Stimulated activated CD4-positive, alpha-beta T cell treated with anti-CD3 and anti-CD28 coated beads, Interleukin-15, amount 100 ng/mL, for 1 hour (primary cell): ENCODE measurements at regions not wholly inside any gene's neighbourhood (a gene's known extent, or its start where the extent isn't known, plus 50 kb on each side); places are given as distances from the start of the nearest gene placed in this dataset.

Experiments used
- DNase-seq, 2 donors: peaks; one replicate each; pipeline ENCODE4 v3.0.0-alpha.2; 2020; ENCODE audit warnings: low read depth in 1 of 2, low spot score in 1 of 2

GRCh38 chr18:67241299-67241698, 275.2 kb downstream of the DSEL start:
- no peak for DNase-seq

DNA sequence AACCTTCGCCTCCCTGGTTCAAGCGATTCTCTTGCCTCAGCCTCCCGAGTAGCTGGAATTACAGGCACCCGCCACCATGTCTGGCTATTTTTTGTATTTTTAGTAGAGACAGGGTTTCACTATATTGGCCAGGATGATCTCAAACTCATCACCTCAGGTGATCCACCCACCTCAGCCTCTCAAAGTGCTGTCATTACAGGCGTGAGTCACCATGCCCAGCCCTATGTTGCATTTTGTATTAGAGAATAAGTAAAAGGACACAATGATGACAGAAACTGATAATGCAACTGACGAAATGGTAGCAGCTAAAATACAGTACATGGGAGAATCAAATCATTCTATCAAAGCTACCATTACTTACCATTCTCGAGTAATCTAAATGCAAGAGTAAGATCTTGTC, 276.7 kb downstream of the DSEL start:
- no peak for DNase-seq

DNA sequence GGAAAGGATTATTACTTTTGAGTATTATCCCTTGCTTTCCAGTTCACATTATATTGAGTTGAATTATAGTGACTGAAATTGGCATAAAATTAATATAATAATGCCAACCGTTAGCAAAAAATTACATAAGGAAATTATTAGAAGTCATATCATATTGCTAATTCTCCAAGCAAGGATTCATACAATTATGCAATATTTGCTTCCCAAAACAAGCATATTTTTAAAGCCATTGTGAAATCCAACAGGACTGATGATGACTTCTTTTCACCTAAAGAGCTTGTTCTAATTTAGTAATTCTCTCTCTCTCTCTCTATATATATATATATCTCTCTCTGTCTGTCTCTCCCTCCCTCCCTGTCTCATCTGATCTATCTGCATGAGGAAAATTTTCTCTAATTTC, 283.5 kb downstream of the DSEL start:
- no peak for DNase-seq

- no peak for DNase-seq
Observed at GRCh38 chr18:67232406-67232805, 284.1 kb downstream of the DSEL start.

DNA sequence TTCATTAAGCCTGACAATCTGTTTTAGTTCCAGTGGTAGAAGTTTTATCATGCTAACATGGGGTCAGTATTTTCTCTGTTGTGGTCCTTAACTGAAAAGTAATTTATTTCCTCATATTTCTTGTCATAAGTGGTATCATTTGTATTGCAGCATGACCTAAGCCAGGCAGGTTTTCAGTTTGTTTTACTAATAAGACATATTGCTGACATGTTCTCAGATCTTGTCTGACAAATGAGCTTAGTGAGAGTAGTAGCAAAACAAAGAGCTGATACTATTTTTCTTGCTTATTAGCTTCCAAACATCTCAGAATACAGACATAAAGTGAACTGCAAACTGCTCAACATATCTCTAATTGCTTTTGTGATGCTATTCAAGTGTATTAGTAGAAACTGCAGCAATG, 293.6 kb downstream of the DSEL start:
- no peak for DNase-seq

- DNase-seq = no peak
Observed at GRCh38 chr18:67219821-67220220, 296.7 kb downstream of the DSEL start.

GRCh38 chr18:67218556-67218955, 298.0 kb downstream of the DSEL start:
- DNase-seq = no peak

DNA sequence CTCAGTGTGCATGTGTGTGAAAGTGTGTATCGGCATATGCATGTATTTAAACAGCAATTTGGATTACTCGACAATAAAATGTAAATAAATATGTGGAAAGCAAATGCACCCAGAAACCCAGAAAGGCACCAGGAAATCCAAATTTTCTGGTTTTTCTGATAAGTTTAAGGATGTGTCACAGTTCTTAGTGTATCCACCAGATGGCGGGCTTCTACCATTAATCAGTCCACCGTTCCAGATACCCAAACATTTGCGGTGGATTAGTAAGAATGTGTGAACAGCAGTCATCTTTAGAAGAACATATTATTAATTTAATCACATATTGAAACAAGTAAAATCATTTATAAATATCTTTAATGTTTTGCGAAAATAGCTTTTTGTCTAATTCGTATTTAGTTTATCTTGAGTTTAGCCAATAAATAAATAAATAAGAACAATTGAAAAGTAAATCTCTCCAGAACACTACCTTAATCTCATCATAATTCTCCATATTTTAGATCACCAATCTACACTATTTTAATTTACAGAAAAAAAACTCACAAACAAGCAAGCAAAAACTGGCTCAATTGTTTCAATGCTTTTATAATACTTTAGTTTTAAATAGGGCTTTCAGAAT, 298.9 kb downstream of the DSEL start:
- peak; percentile 6 to 18 for DNase-seq

DNA sequence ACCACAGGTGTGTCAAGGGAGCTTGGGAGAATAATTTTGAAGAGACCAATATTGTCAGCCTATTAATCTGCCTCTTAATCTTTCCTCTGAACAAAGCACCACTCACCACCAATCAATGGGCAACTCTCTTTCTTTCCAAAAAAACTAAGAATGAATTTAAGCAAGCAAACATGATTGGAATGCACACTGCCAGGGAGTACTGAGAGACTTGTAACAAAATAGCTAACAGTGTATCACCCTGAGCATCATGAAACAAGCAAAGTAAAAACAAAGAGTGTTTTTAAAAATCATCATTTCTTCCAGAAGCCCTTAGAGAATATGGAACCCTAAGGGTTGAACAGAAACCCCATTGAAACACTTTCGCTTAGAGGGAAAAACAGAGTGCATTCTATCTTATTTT, 299.7 kb downstream of the DSEL start:
- no peak for DNase-seq

DNA sequence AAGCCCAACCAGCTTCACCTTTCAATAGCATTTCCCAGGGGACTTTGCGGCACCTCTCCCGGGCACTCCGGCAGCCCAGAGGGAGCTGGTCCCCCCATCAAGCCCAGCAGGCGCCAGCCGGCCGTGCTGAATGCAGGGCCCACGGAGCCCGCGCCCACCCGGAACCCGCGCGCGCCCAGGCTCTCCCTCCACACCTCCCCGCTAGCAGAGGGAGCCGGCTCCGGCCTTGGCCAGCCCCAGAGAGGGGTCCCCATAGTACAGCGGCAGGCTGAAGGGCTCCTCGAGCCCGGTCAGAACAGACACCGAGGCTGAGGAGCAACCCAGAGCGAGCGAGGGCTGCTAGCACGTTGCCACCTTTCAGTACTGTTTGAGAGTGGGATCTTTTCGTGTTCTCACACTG, 300.8 kb downstream of the DSEL start:
- DNase-seq = no peak

- no peak for DNase-seq
Observed at GRCh38 chr18:67211646-67212045, 304.9 kb downstream of the DSEL start.

GRCh38 chr18:67200665-67201064, 315.9 kb downstream of the DSEL start:
- DNase-seq = no peak

DNA sequence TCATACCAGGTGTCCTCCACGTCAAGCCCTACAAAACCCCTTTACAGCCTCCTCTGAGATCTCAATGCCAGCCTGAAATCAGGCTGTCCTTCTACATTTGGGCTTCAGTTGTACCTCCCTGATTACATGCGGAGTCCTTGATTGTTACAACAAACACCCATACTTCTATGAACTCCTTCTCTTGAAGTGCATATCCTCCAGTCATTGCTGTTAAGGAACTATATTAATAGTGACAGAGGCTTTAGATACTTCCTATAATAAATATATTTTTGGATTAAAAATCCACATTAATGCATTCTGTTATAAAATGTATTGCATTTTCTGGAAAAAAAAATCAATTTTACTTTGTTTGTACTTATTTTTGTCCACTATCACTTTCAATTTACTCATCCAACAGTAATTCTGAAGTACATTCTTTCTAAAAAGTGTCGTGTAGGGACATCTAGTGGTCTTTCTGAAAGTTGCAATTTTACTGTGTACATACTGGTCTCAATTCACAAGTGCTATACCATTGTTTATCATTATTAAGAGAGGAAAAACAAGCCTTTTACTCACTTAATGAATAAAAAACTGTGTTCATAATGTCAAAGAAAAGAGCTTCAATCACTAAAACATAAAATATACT, 316.4 kb downstream of the DSEL start:
- no peak for DNase-seq

GRCh38 chr18:67194886-67195285, 321.6 kb downstream of the DSEL start:
- no peak for DNase-seq

DNA sequence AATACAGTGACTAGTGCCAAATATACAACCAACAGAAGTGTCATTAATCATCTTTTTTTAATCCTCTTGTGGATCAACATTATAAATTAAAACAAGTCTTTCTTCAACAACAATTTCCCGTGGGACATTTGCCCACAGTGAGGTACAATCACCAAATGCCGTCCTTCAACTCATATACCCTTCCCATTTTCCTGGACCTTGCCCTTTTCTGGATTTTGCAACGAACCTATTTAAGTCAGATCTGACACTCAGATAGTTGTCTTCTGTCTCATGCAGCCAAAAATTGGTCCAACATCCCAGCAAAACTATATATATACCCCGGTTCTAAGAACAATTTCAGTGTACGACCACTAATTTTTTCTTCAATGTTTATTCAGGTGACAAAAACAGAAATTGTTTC, 324.0 kb downstream of the DSEL start:
- DNase-seq = no peak

DNA sequence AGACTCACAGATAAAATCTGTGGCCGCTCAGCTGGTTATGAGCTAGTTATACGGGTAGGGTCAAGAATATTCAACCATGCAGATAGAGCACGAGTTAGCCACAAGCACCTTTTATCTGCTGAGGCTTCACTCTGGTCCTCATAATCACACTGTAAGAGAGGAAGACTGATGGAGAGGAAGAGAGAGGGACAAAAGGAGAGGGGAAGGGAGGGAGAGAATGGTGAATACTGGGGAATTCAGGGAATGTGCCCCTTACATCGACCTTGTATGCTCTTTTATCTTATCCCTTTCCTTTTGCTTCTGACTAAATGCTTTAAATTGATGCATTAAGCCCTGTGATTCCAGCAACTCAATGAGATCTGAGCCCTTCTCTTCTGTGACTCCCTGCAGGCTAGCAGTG, 333.1 kb downstream of the DSEL start:
- DNase-seq = no peak

- no peak for DNase-seq
Observed at GRCh38 chr18:67179726-67180125, 336.8 kb downstream of the DSEL start.

- DNase-seq = no peak
Observed at GRCh38 chr18:67159662-67160061, 356.9 kb downstream of the DSEL start.

GRCh38 chr18:67154979-67155378, 361.5 kb downstream of the DSEL start:
- no peak for DNase-seq

- no peak for DNase-seq
Observed at GRCh38 chr18:67151366-67151765, 365.2 kb downstream of the DSEL start.

DNA sequence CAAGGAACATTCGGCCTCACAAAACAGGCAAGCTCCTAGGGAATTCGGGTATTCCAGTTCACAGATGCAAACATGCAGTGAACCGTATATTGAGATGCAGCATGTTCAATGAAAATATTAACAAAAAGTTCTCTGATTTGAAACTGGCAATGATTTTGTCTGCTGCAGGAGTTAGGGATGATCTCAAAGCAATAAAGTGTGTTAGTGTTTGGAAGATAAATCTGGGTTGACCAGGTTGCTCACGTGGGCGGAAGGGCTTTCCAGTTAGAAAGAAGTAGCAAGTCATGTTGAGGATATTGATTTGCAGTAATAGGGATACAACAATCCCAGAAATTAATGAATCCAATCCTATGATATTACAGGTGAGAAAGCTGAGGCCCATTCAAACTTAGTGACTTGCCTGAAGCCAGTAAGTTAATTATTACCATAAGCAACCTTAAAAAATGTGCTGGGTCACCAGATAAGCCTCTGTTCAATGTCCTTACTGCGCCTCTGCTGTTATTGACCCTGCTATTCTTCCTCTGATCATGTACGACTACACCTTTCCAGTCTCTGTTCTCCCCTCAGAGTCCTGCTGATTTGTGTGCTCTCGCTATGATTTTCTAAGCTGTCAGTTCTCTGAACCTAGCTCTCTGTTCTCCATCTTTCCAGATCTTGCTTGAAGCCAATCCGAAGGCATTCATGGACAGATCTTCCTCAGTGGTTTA, 370.8 kb downstream of the DSEL start:
- no peak for DNase-seq

- DNase-seq = no peak
Observed at GRCh38 chr18:67144329-67144728, 372.2 kb downstream of the DSEL start.

DNA sequence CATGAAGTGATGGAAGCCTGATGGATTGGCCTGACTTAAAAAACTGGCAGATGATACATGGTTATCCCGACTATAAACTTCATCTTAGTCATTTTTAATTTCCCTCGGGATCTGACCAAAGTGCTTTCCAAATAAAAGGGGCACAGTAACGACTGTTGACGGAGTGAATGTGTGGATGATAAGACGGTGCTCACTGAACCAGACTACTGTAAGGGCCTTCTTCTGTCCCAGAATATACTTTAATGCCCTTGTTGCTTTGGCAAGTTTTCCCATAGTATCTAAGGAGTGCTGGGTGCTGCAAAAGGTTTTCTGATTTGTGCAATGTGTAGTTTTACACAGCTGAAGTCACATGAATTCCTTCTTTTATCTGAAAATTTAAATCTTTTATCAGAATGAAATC, 373.5 kb downstream of the DSEL start:
- no peak for DNase-seq
